ENCODE measurements at regions not wholly inside any gene's neighbourhood (a gene's known extent, or its start where the extent isn't known, plus 50 kb on each side); places are given as distances from the start of the nearest gene placed in this dataset.

DNA sequence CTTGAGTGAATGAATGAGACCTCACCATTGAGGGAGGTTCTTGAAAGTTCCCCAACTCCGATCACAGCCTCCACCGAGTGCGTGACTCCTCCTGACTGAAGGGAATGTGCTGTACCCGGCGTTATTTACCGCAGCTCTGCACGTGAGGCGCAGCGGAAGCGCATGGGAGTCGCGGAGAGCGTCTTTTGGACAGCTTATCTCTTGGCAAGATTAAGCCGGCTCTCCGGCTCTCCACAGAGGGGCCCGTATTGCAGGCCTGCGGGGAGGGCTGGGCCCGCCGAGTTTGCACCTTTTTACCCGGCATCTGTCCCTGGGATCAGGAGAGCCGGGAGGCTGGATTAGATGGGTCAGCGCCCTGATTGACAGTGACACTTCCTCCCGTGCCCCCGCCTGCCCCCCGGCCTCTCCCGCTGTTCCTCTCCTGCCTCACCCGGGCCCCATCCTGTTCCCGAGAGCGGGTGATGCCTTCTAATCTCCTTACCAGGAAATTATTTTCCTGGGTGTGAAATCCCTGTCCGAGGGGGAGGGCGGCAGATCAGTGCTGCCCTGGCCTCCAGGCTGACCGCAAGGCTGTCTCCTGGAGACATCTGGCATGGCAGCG lies 176.3 kb downstream of the INHBB start:
- Histone ChIP-seq H4K20me1 (ENCODE audit: low read length) (no peaks in the 10 kb centered on the region), H3K9me2 (replicated peaks; ENCODE audit: low read length) (no peaks in the 10 kb centered on the region), H2AFZ (ENCODE audit: low read length) (no peak overlapping the region), H3K27me3 (ENCODE audit: low read length) (no peaks in the 10 kb centered on the region), H3K9me3 (ENCODE audit: low read length) (no peaks in the 10 kb centered on the region), H3F3A (ENCODE audit: low read length, unreplicated experiment) (no peaks in the 10 kb centered on the region), H3K36me3 (ENCODE audit: low read depth, low read length) (no peaks in the 10 kb centered on the region), H3K4me1 (ENCODE audit: insufficient read depth, low read length) (peaks cover 11% of the 10 kb centered on the region), H3K27ac (ENCODE audit: low read length) (no peak overlapping the region), H3K4me2 (ENCODE audit: low read length) (no peak overlapping the region), H3K79me2 (ENCODE audit: low read length) (no peaks in the 10 kb centered on the region), H3K4me3 (ENCODE audit: low read length) (no peak overlapping the region), H3K9ac (ENCODE audit: low read length) (no peak overlapping the region)
- CTCF ChIA-PET, result interaction anchor here (1.3 kb wide), 1 partner anchor 178 kb away, joined by 6 read pairs; no protein-coding TSS in a partner anchor
- TF ChIP-seq EZH2phosphoT487 (IDR thresholded peaks at IDR 0.05; ENCODE audit: borderline replicate concordance, low read length) (no peak), EZH2 (IDR thresholded peaks at IDR 0.05; ENCODE audit: low read length, unreplicated experiment) (no peak)
- TF ChIP-seq, protein P1, sequence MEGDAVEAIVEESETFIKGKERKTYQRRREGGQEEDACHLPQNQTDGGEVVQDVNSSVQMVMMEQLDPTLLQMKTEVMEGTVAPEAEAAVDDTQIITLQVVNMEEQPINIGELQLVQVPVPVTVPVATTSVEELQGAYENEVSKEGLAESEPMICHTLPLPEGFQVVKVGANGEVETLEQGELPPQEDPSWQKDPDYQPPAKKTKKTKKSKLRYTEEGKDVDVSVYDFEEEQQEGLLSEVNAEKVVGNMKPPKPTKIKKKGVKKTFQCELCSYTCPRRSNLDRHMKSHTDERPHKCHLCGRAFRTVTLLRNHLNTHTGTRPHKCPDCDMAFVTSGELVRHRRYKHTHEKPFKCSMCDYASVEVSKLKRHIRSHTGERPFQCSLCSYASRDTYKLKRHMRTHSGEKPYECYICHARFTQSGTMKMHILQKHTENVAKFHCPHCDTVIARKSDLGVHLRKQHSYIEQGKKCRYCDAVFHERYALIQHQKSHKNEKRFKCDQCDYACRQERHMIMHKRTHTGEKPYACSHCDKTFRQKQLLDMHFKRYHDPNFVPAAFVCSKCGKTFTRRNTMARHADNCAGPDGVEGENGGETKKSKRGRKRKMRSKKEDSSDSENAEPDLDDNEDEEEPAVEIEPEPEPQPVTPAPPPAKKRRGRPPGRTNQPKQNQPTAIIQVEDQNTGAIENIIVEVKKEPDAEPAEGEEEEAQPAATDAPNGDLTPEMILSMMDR (conservative IDR thresholded peaks at IDR 0.05; ENCODE audit: low read depth, low read length), result no peak
- intact Hi-C loops (cut with micrococcal nuclease), result loop anchor here (10.0 kb wide), 1 partner anchor 153 kb away; no protein-coding TSS in a partner anchor
- no TSS peak for BruUV-seq (replicated peaks)
- ATAC-seq (no peak), DNase-seq (no peak)
- POLR2A ChIA-PET (ENCODE audit: unreplicated experiment), result no interaction called here

DNA sequence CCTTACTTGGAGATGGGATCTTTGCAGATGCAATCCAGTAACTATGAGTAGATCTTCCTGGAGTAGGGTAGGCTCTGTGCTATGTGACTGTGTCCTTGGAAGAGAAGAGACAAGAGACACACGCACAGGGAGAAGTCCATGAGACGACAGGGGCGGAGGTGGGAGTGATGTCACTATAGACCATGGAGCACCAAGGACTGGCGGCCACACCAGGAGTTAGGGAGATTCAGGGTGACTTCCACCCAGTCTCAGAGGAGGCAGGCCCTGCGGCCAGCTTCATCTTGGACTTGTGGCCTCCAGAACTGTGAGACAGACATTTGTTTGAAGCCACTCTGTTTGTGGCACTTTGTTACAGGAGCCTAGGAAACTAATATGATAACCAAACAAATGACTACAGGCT lies 177.8 kb downstream of the INHBB start:
- no peak overlapping the region for H3K4me2 ChIP-seq (ENCODE audit: low read length)
- CTCF ChIA-PET, result no interaction called here
- intact Hi-C loops (cut with micrococcal nuclease), result loop anchor here (10.0 kb wide), 1 partner anchor 151 kb away; no protein-coding TSS in a partner anchor
- peaks cover 17% of the 10 kb centered on the region for H3K4me1 ChIP-seq (ENCODE audit: insufficient read depth, low read length)
- H3K9me2 ChIP-seq (replicated peaks; ENCODE audit: low read length), result no peaks in the 10 kb centered on the region
- no peaks in the 10 kb centered on the region for H3K27me3 ChIP-seq (ENCODE audit: low read length)
- no peaks in the 10 kb centered on the region for H4K20me1 ChIP-seq (ENCODE audit: low read length)
- POLR2A ChIA-PET (ENCODE audit: unreplicated experiment), result no interaction called here
- ATAC-seq (no peak), DNase-seq (no peak)
- no peaks in the 10 kb centered on the region for H3K36me3 ChIP-seq (ENCODE audit: low read depth, low read length)
- H3K9me3 ChIP-seq (ENCODE audit: low read length), result no peaks in the 10 kb centered on the region
- TF ChIP-seq EZH2 (IDR thresholded peaks at IDR 0.05; ENCODE audit: low read length, unreplicated experiment), result no peak
- BruUV-seq (replicated peaks), result no TSS peak
- H3K27ac ChIP-seq (ENCODE audit: low read length), result no peak overlapping the region
- H3F3A ChIP-seq (ENCODE audit: low read length, unreplicated experiment), result no peaks in the 10 kb centered on the region
- no peak overlapping the region for H3K9ac ChIP-seq (ENCODE audit: low read length)
- H2AFZ ChIP-seq (ENCODE audit: low read length), result no peak overlapping the region
- no peaks in the 10 kb centered on the region for H3K79me2 ChIP-seq (ENCODE audit: low read length)
- no peak overlapping the region for H3K4me3 ChIP-seq (ENCODE audit: low read length)

DNA sequence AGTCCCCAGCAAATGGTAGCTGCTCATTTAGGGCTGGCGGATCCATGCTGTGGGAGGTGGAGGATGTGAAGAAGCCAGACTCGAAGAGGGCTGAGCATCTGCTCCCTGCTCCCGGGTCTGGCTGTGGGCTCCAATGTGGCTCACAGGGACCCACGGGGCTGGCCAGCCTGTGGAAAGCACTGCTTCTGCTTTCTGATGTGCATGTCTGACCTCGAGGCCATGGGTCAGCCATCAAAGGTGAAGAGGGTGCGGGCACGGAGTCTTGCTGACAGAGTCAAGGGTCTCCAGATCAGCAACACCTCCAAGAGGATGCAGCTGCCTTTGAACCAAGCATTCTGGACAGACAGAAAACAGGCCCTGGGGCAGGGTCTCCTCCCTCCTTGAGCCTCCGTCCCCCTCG lies 178.2 kb downstream of the INHBB start:
- DNase-seq (no peak), ATAC-seq (no peak)
- no peaks in the 10 kb centered on the region for H3F3A ChIP-seq (ENCODE audit: low read length, unreplicated experiment)
- H3K4me2 ChIP-seq (ENCODE audit: low read length), result no peak overlapping the region
- no peaks in the 10 kb centered on the region for H3K36me3 ChIP-seq (ENCODE audit: low read depth, low read length)
- no peaks in the 10 kb centered on the region for H4K20me1 ChIP-seq (ENCODE audit: low read length)
- H3K4me3 ChIP-seq (ENCODE audit: low read length), result no peak overlapping the region
- no peak overlapping the region for H3K27ac ChIP-seq (ENCODE audit: low read length)
- no peaks in the 10 kb centered on the region for H3K9me2 ChIP-seq (replicated peaks; ENCODE audit: low read length)
- no peaks in the 10 kb centered on the region for H3K9me3 ChIP-seq (ENCODE audit: low read length)
- no TSS peak for BruUV-seq (replicated peaks)
- no peak overlapping the region for H3K9ac ChIP-seq (ENCODE audit: low read length)
- ChIA-PET CTCF (no interaction called here), POLR2A (ENCODE audit: unreplicated experiment) (no interaction called here)
- TF ChIP-seq EZH2 (IDR thresholded peaks at IDR 0.05; ENCODE audit: low read length, unreplicated experiment) (no peak), EZH2phosphoT487 (IDR thresholded peaks at IDR 0.05; ENCODE audit: borderline replicate concordance, low read length) (no peak)
- TF ChIP-seq, protein P1 (conservative IDR thresholded peaks at IDR 0.05; ENCODE audit: low read depth, low read length), result no peak
- no peaks in the 10 kb centered on the region for H3K27me3 ChIP-seq (ENCODE audit: low read length)
- intact Hi-C loops (cut with micrococcal nuclease), result loop anchor here (10.0 kb wide), 1 partner anchor 151 kb away; no protein-coding TSS in a partner anchor
- peaks cover 17% of the 10 kb centered on the region for H3K4me1 ChIP-seq (ENCODE audit: insufficient read depth, low read length)
- no peaks in the 10 kb centered on the region for H3K79me2 ChIP-seq (ENCODE audit: low read length)
- no peak overlapping the region for H2AFZ ChIP-seq (ENCODE audit: low read length)

Measured in PC-3 (cell line).